PC-9 (cell line): ENCODE measurements at regions not wholly inside any gene's neighbourhood (a gene's known extent, or its start where the extent isn't known, plus 50 kb on each side); places are given as distances from the start of the nearest gene placed in this dataset.

Experiments used
- CTCF ChIP-seq: fragments of 200-600 bp; sonication (generic); conservative IDR thresholded peaks from 2 replicates; pipeline ENCODE4 v1.6.1; 2017; ENCODE audit warnings: mixed run types, antibody characterized with exemption, mild to moderate bottlenecking, moderate library complexity
- EZH2 ChIP-seq: fragments of 200-600 bp; sonication (generic); IDR thresholded peaks from 2 replicates; pipeline ENCODE4 v1.8.0; 2017; ENCODE audit warnings: antibody characterized with exemption, low read depth

GRCh38 chr12:28988325-28988704 is 160.8 kb upstream of the FAR2 start:
- TF ChIP-seq CTCF = no peak
- TF ChIP-seq EZH2 = no peak
